ENCODE measurements at regions not wholly inside any gene's neighbourhood (a gene's known extent, or its start where the extent isn't known, plus 50 kb on each side); places are given as distances from the start of the nearest gene placed in this dataset.
A peak's percentile ranks its signal among the peaks of the same experiment; 100 is the strongest.

GRCh38 chr12:107914460-107914977 is 140.0 kb downstream of the ASCL4 start (continued):
- no peak for TF ChIP-seq REST (IDR thresholded peaks at IDR 0.05; ENCODE audit: low read depth)
- no peak for TF ChIP-seq TCF7L2 (IDR thresholded peaks at IDR 0.05; ENCODE audit: borderline replicate concordance, extremely low read depth, insufficient read depth, insufficient read length)

- H3K36me3 ChIP-seq (ENCODE audit: control insufficient read depth in 1 of 2, insufficient read depth in 2 of 2, low read length in 2 of 2), result no peaks in the 10 kb centered on the region
- no peaks in the 10 kb centered on the region for H3K9me3 ChIP-seq (ENCODE audit: control insufficient read depth in 1 of 2, insufficient read depth in 1 of 2, low read depth in 1 of 2, low read length in 2 of 2)
- ChIA-PET POLR2A (no interaction called here), CTCF (interaction anchor here (0.6 to 2.5 kb wide), 11 partner anchors 11 to 695 kb away, joined by 3 to 13 read pairs (median 4); no protein-coding TSS in a partner anchor), RAD21 (ENCODE audit: low non-redundant PET in 1 of 2, low total read pairs in 2 of 2, uncharacterized antibody in 2 of 2, unreplicated experiment in 2 of 2) (interaction anchor here in 1 of 2 experiments (1.1 kb wide), 1 partner anchor 10 kb away, joined by 3 read pairs; no protein-coding TSS in a partner anchor)
- no peak overlapping the region for H3K27ac ChIP-seq (ENCODE audit: low read depth, low read length)
- H3K4me2 ChIP-seq (ENCODE audit: low read length), result no peak overlapping the region
- no peaks in the 10 kb centered on the region for H3K4me1 ChIP-seq (ENCODE audit: control insufficient read depth in 1 of 2, insufficient read depth in 2 of 2, low read length in 2 of 2)
- DNase-seq (ENCODE audit: low read depth, low spot score), result peak; percentile 32
- no peak overlapping the region for H3K9ac ChIP-seq (ENCODE audit: low read length)
- BruUV-seq (replicated peaks), result no TSS peak
- H3K9me2 ChIP-seq (ENCODE audit: insufficient read depth), result no peaks in the 10 kb centered on the region
- H3K4me3 ChIP-seq (replicated peaks in 1 of 2; ENCODE audit: low read depth in 1 of 2, low read length in 2 of 2), result no peak overlapping the region
- no peaks in the 10 kb centered on the region for H3K79me2 ChIP-seq (ENCODE audit: insufficient read depth, low read length)
- no peaks in the 10 kb centered on the region for H4K20me1 ChIP-seq (ENCODE audit: insufficient read depth)
- peaks cover 26% of the 10 kb centered on the region for H3K27me3 ChIP-seq (ENCODE audit: insufficient read depth, low read length)
- no peak for TF ChIP-seq CBX3 (IDR thresholded peaks at IDR 0.05; ENCODE audit: low read depth)
- TF ChIP-seq EZH2phosphoT487 (IDR thresholded peaks at IDR 0.05; ENCODE audit: borderline replicate concordance), result no peak
- peak; percentile 74 for TF ChIP-seq RAD21 (IDR thresholded peaks at IDR 0.05; ENCODE audit: low read depth)
- TF ChIP-seq POLR2A (IDR thresholded peaks at IDR 0.05; ENCODE audit: borderline replicate concordance, extremely low read depth, insufficient read depth, insufficient read length), result no peak
- TF ChIP-seq EGR1 (IDR thresholded peaks at IDR 0.05; ENCODE audit: low read depth), result no peak
- TF ChIP-seq CTCF (IDR thresholded peaks at IDR 0.05 in 2 of 3, conservative IDR thresholded peaks at IDR 0.05 in 1 of 3; ENCODE audit: borderline replicate concordance in 1 of 3, insufficient read depth in 1 of 3, low read depth in 2 of 3, low read length in 2 of 3), result peak; percentile 55 to 77 (median 77); a peak in 5 of 6 replicates
- no peak for TF ChIP-seq FOSL1 (IDR thresholded peaks at IDR 0.05; ENCODE audit: low read depth)
- no peak for TF ChIP-seq SRF (IDR thresholded peaks at IDR 0.05; ENCODE audit: low read depth)
- TF ChIP-seq CEBPB (IDR thresholded peaks at IDR 0.05; ENCODE audit: low read depth), result no peak
- TF ChIP-seq POLR2AphosphoS5 (IDR thresholded peaks at IDR 0.05; ENCODE audit: low read depth, low read length), result no peak
- no peak for TF ChIP-seq YY1 (IDR thresholded peaks at IDR 0.05; ENCODE audit: extremely low read depth, insufficient replicate concordance, low read depth, low read length)
- no peak for TF ChIP-seq EZH2 (IDR thresholded peaks at IDR 0.05)
- H2AFZ ChIP-seq (ENCODE audit: low read depth, low read length, poor library complexity, severe bottlenecking), result no peak overlapping the region
- intact Hi-C loops (cut with micrococcal nuclease), result loop anchor here (1.0 to 10.0 kb wide), 4 partner anchors 276 to 697 kb away; no protein-coding TSS in a partner anchor
- peak; percentile 91 for ATAC-seq
These were observed 143.7 kb downstream of the ASCL4 start for GRCh38 chr12:107917912-107918800.

All from HCT116 (cell line).